ENCODE measurements at regions not wholly inside any gene's neighbourhood (a gene's known extent, or its start where the extent isn't known, plus 50 kb on each side); places are given as distances from the start of the nearest gene placed in this dataset.

- TF ChIP-seq, protein P1, sequence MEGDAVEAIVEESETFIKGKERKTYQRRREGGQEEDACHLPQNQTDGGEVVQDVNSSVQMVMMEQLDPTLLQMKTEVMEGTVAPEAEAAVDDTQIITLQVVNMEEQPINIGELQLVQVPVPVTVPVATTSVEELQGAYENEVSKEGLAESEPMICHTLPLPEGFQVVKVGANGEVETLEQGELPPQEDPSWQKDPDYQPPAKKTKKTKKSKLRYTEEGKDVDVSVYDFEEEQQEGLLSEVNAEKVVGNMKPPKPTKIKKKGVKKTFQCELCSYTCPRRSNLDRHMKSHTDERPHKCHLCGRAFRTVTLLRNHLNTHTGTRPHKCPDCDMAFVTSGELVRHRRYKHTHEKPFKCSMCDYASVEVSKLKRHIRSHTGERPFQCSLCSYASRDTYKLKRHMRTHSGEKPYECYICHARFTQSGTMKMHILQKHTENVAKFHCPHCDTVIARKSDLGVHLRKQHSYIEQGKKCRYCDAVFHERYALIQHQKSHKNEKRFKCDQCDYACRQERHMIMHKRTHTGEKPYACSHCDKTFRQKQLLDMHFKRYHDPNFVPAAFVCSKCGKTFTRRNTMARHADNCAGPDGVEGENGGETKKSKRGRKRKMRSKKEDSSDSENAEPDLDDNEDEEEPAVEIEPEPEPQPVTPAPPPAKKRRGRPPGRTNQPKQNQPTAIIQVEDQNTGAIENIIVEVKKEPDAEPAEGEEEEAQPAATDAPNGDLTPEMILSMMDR (IDR thresholded peaks at IDR 0.05; ENCODE audit: insufficient read depth, low read depth, low read length, missing control alignments) = no peak
- DNase-seq (ENCODE audit: low read depth) = peak; percentile 58
- H3K4me3 ChIP-seq (ENCODE audit: low read length) = no peak overlapping the region
These were observed 571.2 kb upstream of the DAB2 start for GRCh38 chr5:39995990-39996389.

- DNase-seq (ENCODE audit: low read depth) = peak; percentile 24
- TF ChIP-seq, protein P1 (IDR thresholded peaks at IDR 0.05; ENCODE audit: insufficient read depth, low read depth, low read length, missing control alignments) = no peak
These were observed 567.9 kb upstream of the DAB2 start for GRCh38 chr5:39992617-39993202.

GRCh38 chr5:39986614-39987013 is 561.8 kb upstream of the DAB2 start:
- H3K4me3 ChIP-seq (ENCODE audit: low read length) = no peak overlapping the region
- DNase-seq (ENCODE audit: low read depth) = no peak
- TF ChIP-seq, protein P1 (IDR thresholded peaks at IDR 0.05; ENCODE audit: insufficient read depth, low read depth, low read length, missing control alignments) = peak; percentile 26

More at GRCh38 chr5:39992617-39993202, 567.9 kb upstream of the DAB2 start:
- no peak overlapping the region for H3K4me3 ChIP-seq (ENCODE audit: low read length)

- peak; percentile 9 for DNase-seq (ENCODE audit: low read depth)
- no peak overlapping the region for H3K4me3 ChIP-seq (ENCODE audit: low read length)
- TF ChIP-seq, protein P1 (IDR thresholded peaks at IDR 0.05; ENCODE audit: insufficient read depth, low read depth, low read length, missing control alignments) = no peak
These were observed 555.3 kb upstream of the DAB2 start for GRCh38 chr5:39980056-39980455.

- H3K4me3 ChIP-seq (ENCODE audit: low read length) = no peak overlapping the region
- no peak for DNase-seq (ENCODE audit: low read depth)
- TF ChIP-seq, protein P1 (IDR thresholded peaks at IDR 0.05; ENCODE audit: insufficient read depth, low read depth, low read length, missing control alignments) = no peak
These were observed 552.4 kb upstream of the DAB2 start for GRCh38 chr5:39977066-39977655.

GRCh38 chr5:39970117-39970798 is 545.5 kb upstream of the DAB2 start:
- H3K4me3 ChIP-seq (ENCODE audit: low read length) = no peak overlapping the region
- DNase-seq (ENCODE audit: low read depth) = no peak
- TF ChIP-seq, protein P1 (IDR thresholded peaks at IDR 0.05; ENCODE audit: insufficient read depth, low read depth, low read length, missing control alignments) = no peak
